Upper lobe of right lung (tissue), 1 donor: ENCODE measurements at regions not wholly inside any gene's neighbourhood (a gene's known extent, or its start where the extent isn't known, plus 50 kb on each side); places are given as distances from the start of the nearest gene placed in this dataset.

Experiments
- ATAC-seq: fragments of 200-7000 bp; cut with Tn5 transposase; one replicate; pipeline ENCODE4 v1.9.1; 2020; ENCODE audit warnings: mild to moderate bottlenecking, moderate library complexity
- DNase-seq: peaks from one replicate; pipeline ENCODE4 v3.0.0-alpha.2; 2020
- H3K27ac ChIP-seq: fragments of 200-600 bp; one replicate; pipeline ENCODE4 v1.8.0; 2022
- H3K27me3 ChIP-seq: fragments of 200-600 bp; one replicate; pipeline ENCODE4 v1.8.0; 2022; ENCODE audit warnings: mild to moderate bottlenecking
- H3K36me3 ChIP-seq: fragments of 200-600 bp; one replicate; pipeline ENCODE4 v1.8.0; 2022
- H3K4me1 ChIP-seq: fragments of 200-600 bp; one replicate; pipeline ENCODE4 v1.8.0; 2022
- H3K4me3 ChIP-seq: fragments of 200-600 bp; one replicate; pipeline ENCODE4 v1.8.0; 2022; ENCODE audit warnings: mild to moderate bottlenecking
- H3K9me3 ChIP-seq: fragments of 200-600 bp; one replicate; pipeline ENCODE4 v1.8.0; 2022
- intact Hi-C: fragments of 100-400 bp; cut with DNase I; formaldehyde crosslinking; loops from one replicate; pipeline ENCODE4 v1.11.0; 2022
- TF ChIP-seq, protein P1 (sequence below): fragments of 200-600 bp; IDR thresholded peaks from one replicate; pipeline ENCODE4 v1.8.0; 2022; ENCODE audit warnings: antibody characterized with exemption
- donor health status: DM: no; HTN: yes; CAD: no; lungs with severe emphysema.

DNA sequence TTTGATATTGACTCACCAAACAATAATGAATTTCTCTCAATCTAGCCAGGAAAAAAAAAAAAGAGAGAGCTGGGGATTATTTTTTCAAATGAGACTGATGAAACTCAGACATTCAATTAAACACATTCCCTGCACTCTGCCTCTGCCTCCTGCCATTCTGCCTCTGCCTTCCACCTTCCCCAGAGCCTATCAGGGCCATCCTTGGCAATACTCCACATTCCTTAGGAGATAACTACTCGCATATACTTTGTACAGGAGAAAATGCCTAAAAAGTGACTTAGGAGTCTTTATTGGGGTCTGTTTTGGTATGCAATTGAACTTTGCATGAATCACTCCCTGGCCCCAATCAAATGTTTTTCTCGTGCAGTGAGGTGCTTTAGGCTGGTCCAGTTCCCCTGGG lies 246.6 kb upstream of the PLET1 start:
- no peaks in the 10 kb centered on the region for H3K4me1 ChIP-seq
- intact Hi-C loops: no loop called here
- no peak overlapping the region for H3K4me3 ChIP-seq
- H3K36me3 ChIP-seq: no peaks in the 10 kb centered on the region
- DNase-seq: no peak
- no peaks in the 10 kb centered on the region for H3K27me3 ChIP-seq
- no peak overlapping the region for H3K27ac ChIP-seq
- TF ChIP-seq, protein P1, sequence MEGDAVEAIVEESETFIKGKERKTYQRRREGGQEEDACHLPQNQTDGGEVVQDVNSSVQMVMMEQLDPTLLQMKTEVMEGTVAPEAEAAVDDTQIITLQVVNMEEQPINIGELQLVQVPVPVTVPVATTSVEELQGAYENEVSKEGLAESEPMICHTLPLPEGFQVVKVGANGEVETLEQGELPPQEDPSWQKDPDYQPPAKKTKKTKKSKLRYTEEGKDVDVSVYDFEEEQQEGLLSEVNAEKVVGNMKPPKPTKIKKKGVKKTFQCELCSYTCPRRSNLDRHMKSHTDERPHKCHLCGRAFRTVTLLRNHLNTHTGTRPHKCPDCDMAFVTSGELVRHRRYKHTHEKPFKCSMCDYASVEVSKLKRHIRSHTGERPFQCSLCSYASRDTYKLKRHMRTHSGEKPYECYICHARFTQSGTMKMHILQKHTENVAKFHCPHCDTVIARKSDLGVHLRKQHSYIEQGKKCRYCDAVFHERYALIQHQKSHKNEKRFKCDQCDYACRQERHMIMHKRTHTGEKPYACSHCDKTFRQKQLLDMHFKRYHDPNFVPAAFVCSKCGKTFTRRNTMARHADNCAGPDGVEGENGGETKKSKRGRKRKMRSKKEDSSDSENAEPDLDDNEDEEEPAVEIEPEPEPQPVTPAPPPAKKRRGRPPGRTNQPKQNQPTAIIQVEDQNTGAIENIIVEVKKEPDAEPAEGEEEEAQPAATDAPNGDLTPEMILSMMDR: no peak
- H3K9me3 ChIP-seq: no peaks in the 10 kb centered on the region
- ATAC-seq: no peak

DNA sequence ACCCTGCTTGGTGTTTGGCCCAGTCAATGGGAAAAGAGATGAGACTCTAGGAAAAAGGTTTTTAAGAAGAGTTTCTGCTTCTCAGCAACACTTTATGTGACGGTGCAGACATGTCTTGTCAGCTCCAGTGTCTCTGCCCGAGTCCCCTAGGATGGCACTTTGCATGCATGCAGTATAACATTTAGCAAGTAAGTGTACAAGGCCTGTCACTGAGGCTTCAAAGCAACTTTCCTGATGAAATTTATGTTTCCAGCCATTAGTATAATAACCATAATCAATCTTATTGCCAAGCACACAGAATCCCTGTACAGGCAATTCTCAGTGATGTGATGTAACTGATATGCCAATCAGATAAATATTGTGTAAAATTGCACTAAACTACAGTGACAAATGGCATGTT lies 248.1 kb upstream of the PLET1 start:
- Histone ChIP-seq H3K27ac (no peak overlapping the region), H3K36me3 (no peaks in the 10 kb centered on the region), H3K4me1 (no peaks in the 10 kb centered on the region), H3K4me3 (no peak overlapping the region), H3K27me3 (no peaks in the 10 kb centered on the region), H3K9me3 (no peaks in the 10 kb centered on the region)
- DNase-seq: no peak
- ATAC-seq: no peak
- intact Hi-C loops: no loop called here
- TF ChIP-seq, protein P1: no peak

DNA sequence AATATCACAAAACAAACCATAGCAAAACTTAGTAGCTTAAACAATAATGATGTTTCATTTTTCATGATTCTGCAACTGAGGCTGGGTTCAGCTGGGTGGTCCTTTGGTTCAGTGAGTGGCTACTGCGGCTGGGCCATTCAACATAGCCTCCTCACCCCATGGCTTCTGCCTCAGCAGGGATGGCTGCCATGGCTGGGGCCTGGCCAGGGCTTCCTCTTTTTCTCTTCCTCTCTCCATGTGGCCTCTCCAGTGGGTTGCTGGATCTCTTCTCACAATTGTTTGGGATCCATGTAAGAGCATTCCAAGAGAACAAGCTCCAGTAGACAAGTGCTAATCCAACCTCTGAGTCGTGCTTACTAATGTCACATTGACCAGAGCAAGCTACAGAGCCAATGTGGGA lies 248.6 kb upstream of the PLET1 start:
- TF ChIP-seq, protein P1: no peak
- ATAC-seq (no peak), DNase-seq (no peak)
- intact Hi-C loops: no loop called here
- Histone ChIP-seq H3K27ac (no peak overlapping the region), H3K4me3 (no peak overlapping the region), H3K36me3 (no peaks in the 10 kb centered on the region), H3K27me3 (no peaks in the 10 kb centered on the region), H3K4me1 (no peaks in the 10 kb centered on the region), H3K9me3 (no peaks in the 10 kb centered on the region)

DNA sequence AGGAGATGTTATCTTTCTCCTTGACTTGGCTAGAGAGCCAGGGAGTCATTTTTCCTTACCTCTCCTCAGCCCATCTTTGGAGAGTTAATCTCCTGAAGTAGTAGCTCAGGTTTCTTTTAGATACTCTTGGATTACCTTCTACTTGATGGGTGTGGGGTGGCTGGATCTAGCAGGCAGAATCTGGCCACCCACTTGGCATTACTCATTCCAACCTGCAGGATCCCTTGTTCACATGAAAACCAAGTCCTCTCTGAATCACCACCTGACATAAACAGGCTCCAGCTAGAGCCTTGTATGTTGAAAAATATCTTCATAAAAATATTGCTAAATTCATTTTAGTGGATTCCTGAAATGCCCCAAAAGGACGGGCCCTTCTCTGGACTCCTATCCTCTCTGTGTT lies 250.6 kb upstream of the PLET1 start:
- Histone ChIP-seq H3K4me1 (no peaks in the 10 kb centered on the region), H3K9me3 (no peaks in the 10 kb centered on the region), H3K4me3 (no peak overlapping the region), H3K27me3 (no peaks in the 10 kb centered on the region), H3K27ac (no peak overlapping the region), H3K36me3 (no peaks in the 10 kb centered on the region)
- intact Hi-C loops: no loop called here
- ATAC-seq: no peak
- DNase-seq: no peak
- TF ChIP-seq, protein P1: no peak

DNA sequence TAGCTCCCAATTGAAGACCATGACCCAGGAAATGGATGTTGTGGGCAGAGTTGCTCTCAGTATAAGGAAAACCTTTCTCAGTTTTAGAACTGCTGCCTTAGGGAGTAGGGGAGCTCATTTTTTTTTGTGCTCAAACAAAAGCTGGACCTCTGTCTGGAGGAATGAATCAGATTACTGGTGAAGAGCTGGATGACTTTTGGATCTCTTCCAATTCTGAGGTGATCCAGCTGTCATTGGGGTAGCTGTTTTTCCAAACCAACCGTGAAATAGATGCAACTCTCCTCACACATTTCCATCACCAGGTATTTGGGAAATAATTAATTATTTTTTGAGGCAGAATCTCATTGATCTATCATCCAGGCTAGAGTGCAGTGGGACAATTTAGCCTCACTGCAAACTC lies 251.3 kb upstream of the PLET1 start:
- no peak for DNase-seq
- intact Hi-C loops: no loop called here
- H3K4me1 ChIP-seq: no peaks in the 10 kb centered on the region

DNA sequence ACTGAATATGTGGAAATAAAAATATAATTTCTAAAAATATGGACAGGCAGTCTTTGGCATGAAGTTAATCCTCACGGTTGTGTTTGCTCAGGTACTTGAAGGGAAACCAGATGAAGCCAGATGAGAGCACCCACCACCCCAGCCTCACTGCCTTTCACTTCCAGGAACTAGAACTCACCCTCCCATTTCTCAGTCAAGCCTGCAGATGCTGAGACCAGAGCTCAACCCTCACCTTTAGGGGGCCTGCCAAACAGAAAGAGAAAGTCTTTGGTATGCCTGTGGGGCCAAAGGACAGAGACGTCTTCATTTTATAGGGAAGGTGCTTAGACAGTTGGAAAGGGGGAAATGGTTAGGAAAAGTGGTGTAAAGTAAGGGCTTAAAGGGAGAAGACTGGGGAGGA lies 252.8 kb upstream of the PLET1 start:
- ATAC-seq: no peak
- no peak overlapping the region for H3K27ac ChIP-seq
- H3K9me3 ChIP-seq: no peaks in the 10 kb centered on the region
- H3K36me3 ChIP-seq: no peaks in the 10 kb centered on the region
- no peak overlapping the region for H3K4me3 ChIP-seq
- H3K4me1 ChIP-seq: no peaks in the 10 kb centered on the region
- intact Hi-C loops: no loop called here
- no peaks in the 10 kb centered on the region for H3K27me3 ChIP-seq
- TF ChIP-seq, protein P1: no peak
- DNase-seq: no peak

More for the DNA sequence above, 251.3 kb upstream of the PLET1 start:
- Histone ChIP-seq H3K27ac (no peak overlapping the region), H3K4me3 (no peak overlapping the region), H3K9me3 (no peaks in the 10 kb centered on the region), H3K27me3 (no peaks in the 10 kb centered on the region), H3K36me3 (no peaks in the 10 kb centered on the region)
- no peak for ATAC-seq
- TF ChIP-seq, protein P1: no peak
